Neutrophil (primary cell): ENCODE measurements at regions not wholly inside any gene's neighbourhood (a gene's known extent, or its start where the extent isn't known, plus 50 kb on each side); places are given as distances from the start of the nearest gene placed in this dataset.

Source experiments
- H3K27ac ChIP-seq: fragments of 200-600 bp; sonication (generic); 2 replicates; pipeline ENCODE4 v1.5.1; 2016; ENCODE audit warnings: mild to moderate bottlenecking, moderate library complexity
- H3K27me3 ChIP-seq: fragments of 200-600 bp; sonication (generic); 2 replicates; pipeline ENCODE4 v1.6.0; 2016; ENCODE audit warnings: mild to moderate bottlenecking
- H3K36me3 ChIP-seq: fragments of 200-600 bp; sonication (generic); 2 replicates; pipeline ENCODE4 v1.5.1; 2017
- H3K4me1 ChIP-seq, 2 experiments: fragments of 200-600 bp in 1 of 2; sonication (generic) in 1 of 2; 1 replicate in 1 of 2; 2 replicates in 1 of 2; pipeline versions ENCODE4 v1.5.1 to v1.6.1; 2013 to 2016; ENCODE audit warnings: low read depth in 1 of 2, low read length in 1 of 2, mild to moderate bottlenecking in 1 of 2, moderate library complexity in 1 of 2; ENCODE audit not compliant: control insufficient read depth in 1 of 2, insufficient read depth in 1 of 2
- H3K4me3 ChIP-seq, 2 experiments: fragments of 200-600 bp in 1 of 2; sonication (generic) in 1 of 2; 1 replicate in 1 of 2; 2 replicates in 1 of 2; pipeline ENCODE4 v1.5.1; 2013 to 2016; ENCODE audit warnings: low read depth in 1 of 2, low read length in 1 of 2, mild to moderate bottlenecking in 1 of 2, moderate library complexity in 1 of 2
- H3K9me3 ChIP-seq: fragments of 200-600 bp; sonication (generic); 2 replicates; pipeline ENCODE4 v1.5.1; 2016
- TF ChIP-seq, protein P1 (sequence below): fragments of 200-600 bp; sonication (generic); IDR thresholded peaks from 2 replicates; pipeline ENCODE4 v1.5.1; 2016; ENCODE audit warnings: antibody characterized with exemption

- TF ChIP-seq, protein P1, sequence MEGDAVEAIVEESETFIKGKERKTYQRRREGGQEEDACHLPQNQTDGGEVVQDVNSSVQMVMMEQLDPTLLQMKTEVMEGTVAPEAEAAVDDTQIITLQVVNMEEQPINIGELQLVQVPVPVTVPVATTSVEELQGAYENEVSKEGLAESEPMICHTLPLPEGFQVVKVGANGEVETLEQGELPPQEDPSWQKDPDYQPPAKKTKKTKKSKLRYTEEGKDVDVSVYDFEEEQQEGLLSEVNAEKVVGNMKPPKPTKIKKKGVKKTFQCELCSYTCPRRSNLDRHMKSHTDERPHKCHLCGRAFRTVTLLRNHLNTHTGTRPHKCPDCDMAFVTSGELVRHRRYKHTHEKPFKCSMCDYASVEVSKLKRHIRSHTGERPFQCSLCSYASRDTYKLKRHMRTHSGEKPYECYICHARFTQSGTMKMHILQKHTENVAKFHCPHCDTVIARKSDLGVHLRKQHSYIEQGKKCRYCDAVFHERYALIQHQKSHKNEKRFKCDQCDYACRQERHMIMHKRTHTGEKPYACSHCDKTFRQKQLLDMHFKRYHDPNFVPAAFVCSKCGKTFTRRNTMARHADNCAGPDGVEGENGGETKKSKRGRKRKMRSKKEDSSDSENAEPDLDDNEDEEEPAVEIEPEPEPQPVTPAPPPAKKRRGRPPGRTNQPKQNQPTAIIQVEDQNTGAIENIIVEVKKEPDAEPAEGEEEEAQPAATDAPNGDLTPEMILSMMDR = no peak
- no peak overlapping the region for H3K4me3 ChIP-seq
- no peaks in the 10 kb centered on the region for H3K9me3 ChIP-seq
- H3K27me3 ChIP-seq = no peaks in the 10 kb centered on the region
- no peaks in the 10 kb centered on the region for H3K36me3 ChIP-seq
- peaks cover 13 to 16% of the 10 kb centered on the region in 2 experiments for H3K4me1 ChIP-seq
- no peak overlapping the region for H3K27ac ChIP-seq
Measured at GRCh38 chr1:239723776-239724367, 337.5 kb downstream of the CHRM3 start.

DNA sequence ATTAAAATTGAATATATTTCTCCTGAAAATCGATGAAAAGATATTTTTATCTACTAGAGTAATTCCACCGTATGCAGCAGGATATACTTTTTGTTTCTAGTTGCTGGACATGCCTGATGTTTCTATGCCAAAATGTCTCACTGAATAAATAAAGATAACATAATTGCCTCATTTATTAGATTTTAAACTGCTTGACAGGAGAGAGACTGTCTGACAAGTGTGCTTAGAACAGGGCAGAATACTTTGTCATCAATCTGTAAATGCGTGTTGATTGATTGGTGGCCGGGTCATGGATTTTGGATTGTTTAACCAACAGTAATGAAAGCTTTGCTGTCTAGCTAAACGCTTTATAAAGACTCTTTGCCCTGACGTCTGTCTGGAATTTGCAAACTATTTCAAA lies 339.0 kb downstream of the CHRM3 start:
- Histone ChIP-seq H3K9me3 (no peaks in the 10 kb centered on the region), H3K36me3 (no peaks in the 10 kb centered on the region), H3K27ac (no peak overlapping the region), H3K27me3 (no peaks in the 10 kb centered on the region), H3K4me1 (peaks cover 0 to under 1% of the 10 kb centered on the region in 2 experiments), H3K4me3 (no peak overlapping the region)
- TF ChIP-seq, protein P1 = no peak

- Histone ChIP-seq H3K4me1 (no peaks in the 10 kb centered on the region), H3K27ac (no peak overlapping the region), H3K9me3 (no peaks in the 10 kb centered on the region), H3K36me3 (no peaks in the 10 kb centered on the region), H3K4me3 (no peak overlapping the region), H3K27me3 (no peaks in the 10 kb centered on the region)
- TF ChIP-seq, protein P1 = no peak
Measured at GRCh38 chr1:239725933-239726332, 339.6 kb downstream of the CHRM3 start.

GRCh38 chr1:239730378-239730777 lies 344.0 kb downstream of the CHRM3 start:
- H3K27ac ChIP-seq = no peak overlapping the region
- H3K27me3 ChIP-seq = no peaks in the 10 kb centered on the region
- H3K4me1 ChIP-seq = no peaks in the 10 kb centered on the region
- H3K36me3 ChIP-seq = no peaks in the 10 kb centered on the region
- TF ChIP-seq, protein P1 = no peak
- no peaks in the 10 kb centered on the region for H3K9me3 ChIP-seq
- H3K4me3 ChIP-seq = no peak overlapping the region

DNA sequence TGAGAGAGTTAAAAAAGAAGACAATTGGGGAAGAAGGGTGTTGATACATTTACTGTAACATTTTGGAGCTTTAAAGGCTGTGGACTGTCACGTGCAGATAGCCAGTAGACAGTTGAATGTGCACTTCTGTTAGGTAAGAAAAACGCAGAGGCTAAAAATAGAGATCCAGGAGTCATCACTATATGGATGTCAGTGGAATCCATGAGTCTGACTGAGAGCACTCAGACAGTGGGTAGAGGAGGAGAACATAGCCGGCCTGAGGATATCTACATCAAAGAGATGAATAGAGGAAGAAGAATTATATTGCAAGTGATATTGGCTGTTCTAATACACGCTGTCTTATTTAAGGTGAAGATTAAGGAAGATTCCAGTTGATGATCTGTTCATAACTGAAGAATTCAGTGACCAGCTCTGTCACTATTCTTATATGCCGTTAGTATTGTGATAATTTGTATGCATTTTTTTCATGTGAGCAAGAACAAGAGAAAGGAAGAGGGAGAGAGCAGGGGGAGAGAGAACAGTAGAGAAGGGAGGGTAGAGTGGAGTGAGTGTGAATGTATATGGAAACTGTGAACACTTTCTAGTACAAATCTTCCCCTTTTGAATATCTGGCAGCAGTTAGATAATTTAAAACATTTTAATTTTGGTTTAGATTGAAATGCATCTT lies 344.8 kb downstream of the CHRM3 start:
- Histone ChIP-seq H3K4me1 (no peaks in the 10 kb centered on the region), H3K36me3 (no peaks in the 10 kb centered on the region), H3K9me3 (no peaks in the 10 kb centered on the region), H3K4me3 (no peak overlapping the region), H3K27ac (no peak overlapping the region), H3K27me3 (no peaks in the 10 kb centered on the region)
- TF ChIP-seq, protein P1 = no peak
